ENCODE measurements at regions not wholly inside any gene's neighbourhood (a gene's known extent, or its start where the extent isn't known, plus 50 kb on each side); places are given as distances from the start of the nearest gene placed in this dataset.
A peak's percentile ranks its signal among the peaks of the same experiment; 100 is the strongest.

GRCh38 chr12:123041811-123042655 lies 61.6 kb downstream of the ARL6IP4 start:
- TF ChIP-seq POLR2AphosphoS5 (IDR thresholded peaks at IDR 0.05) (peak in 3 of 4 donors; percentile 18 to 75 (median 26)), EP300 (IDR thresholded peaks at IDR 0.05) (peak in 3 of 4 donors; percentile 28 to 81 (median 32)), CTCF (IDR thresholded peaks at IDR 0.05) (no peak), POLR2A (IDR thresholded peaks at IDR 0.05) (no peak)
- WGBS, 2 donors = 76 to 85% methylated on average over 17 of the region's 17 CpGs
- Histone ChIP-seq H3K4me1 (peaks cover 0 to 54% (median 47%) of the 10 kb centered on the region in 4 donors), H3K4me3 (no peak overlapping the region), H3K36me3 (no peaks in the 10 kb centered on the region), H3K9me3 (no peaks in the 10 kb centered on the region), H3K27me3 (no peaks in the 10 kb centered on the region), H3K27ac (peak overlapping the region; percentile 63 to 82 (median 76))
- DNase-seq = peak; percentile 87
- intact Hi-C loops (cut with DNase I) = no loop called here

- H3K27ac ChIP-seq = peak overlapping the region in 3 of 4 donors; percentile 63 to 82 (median 79)
- no peak overlapping the region for H3K4me3 ChIP-seq
- DNase-seq = no peak
- no peak for TF ChIP-seq POLR2A (IDR thresholded peaks at IDR 0.05)
- TF ChIP-seq POLR2AphosphoS5 (IDR thresholded peaks at IDR 0.05) = no peak
- TF ChIP-seq EP300 (IDR thresholded peaks at IDR 0.05) = no peak
- no peak for TF ChIP-seq CTCF (IDR thresholded peaks at IDR 0.05)
- peaks cover 0 to 46% (median 45%) of the 10 kb centered on the region in 4 donors for H3K4me1 ChIP-seq
- 65 to 68% methylated on average over 3 of the region's 3 CpGs for WGBS, 2 donors
- intact Hi-C loops (cut with DNase I) = no loop called here
- no peaks in the 10 kb centered on the region for H3K27me3 ChIP-seq
- no peaks in the 10 kb centered on the region for H3K36me3 ChIP-seq
- H3K9me3 ChIP-seq = no peaks in the 10 kb centered on the region
These were observed 60.6 kb downstream of the ARL6IP4 start for GRCh38 chr12:123041042-123041531.

- H3K27ac ChIP-seq = no peak overlapping the region
- H3K9me3 ChIP-seq = no peaks in the 10 kb centered on the region
- H3K27me3 ChIP-seq = no peaks in the 10 kb centered on the region
- no peak for TF ChIP-seq POLR2A (IDR thresholded peaks at IDR 0.05)
- no peak for TF ChIP-seq POLR2AphosphoS5 (IDR thresholded peaks at IDR 0.05)
- TF ChIP-seq EP300 (IDR thresholded peaks at IDR 0.05) = no peak
- no peak for TF ChIP-seq CTCF (IDR thresholded peaks at IDR 0.05)
- H3K36me3 ChIP-seq = no peaks in the 10 kb centered on the region
- WGBS, 2 donors = 85 to 94% methylated on average over 2 of the region's 2 CpGs
- H3K4me1 ChIP-seq = peaks cover 0 to 36% (median 35%) of the 10 kb centered on the region in 4 donors
- intact Hi-C loops (cut with DNase I) = no loop called here
- DNase-seq = no peak
- no peak overlapping the region for H3K4me3 ChIP-seq
These were observed 59.6 kb downstream of the ARL6IP4 start for GRCh38 chr12:123040106-123040505.

- DNase-seq = no peak
- Histone ChIP-seq H3K9me3 (no peaks in the 10 kb centered on the region), H3K4me3 (no peak overlapping the region), H3K4me1 (peaks cover 0 to 24% (median 24%) of the 10 kb centered on the region in 4 donors), H3K27me3 (no peaks in the 10 kb centered on the region), H3K36me3 (peaks cover 0 to 4% (median 0%) of the 10 kb centered on the region in 4 donors), H3K27ac (no peak overlapping the region)
- intact Hi-C loops (cut with DNase I) = no loop called here
- TF ChIP-seq EP300 (IDR thresholded peaks at IDR 0.05) = no peak
- TF ChIP-seq CTCF (IDR thresholded peaks at IDR 0.05) = no peak
- TF ChIP-seq POLR2A (IDR thresholded peaks at IDR 0.05) = no peak
- no peak for TF ChIP-seq POLR2AphosphoS5 (IDR thresholded peaks at IDR 0.05)
- WGBS, 2 donors = 94 to 96% methylated on average over 6 of the region's 6 CpGs
These were observed 58.5 kb downstream of the ARL6IP4 start for GRCh38 chr12:123038966-123039365.
